ENCODE measurements at regions not wholly inside any gene's neighbourhood (a gene's known extent, or its start where the extent isn't known, plus 50 kb on each side); places are given as distances from the start of the nearest gene placed in this dataset.
"Not testable (repeated sequence)": the region's sequence is repeated elsewhere in the genome, so short reads cannot be mapped to it uniquely, and the experiment has no call there.

DNA sequence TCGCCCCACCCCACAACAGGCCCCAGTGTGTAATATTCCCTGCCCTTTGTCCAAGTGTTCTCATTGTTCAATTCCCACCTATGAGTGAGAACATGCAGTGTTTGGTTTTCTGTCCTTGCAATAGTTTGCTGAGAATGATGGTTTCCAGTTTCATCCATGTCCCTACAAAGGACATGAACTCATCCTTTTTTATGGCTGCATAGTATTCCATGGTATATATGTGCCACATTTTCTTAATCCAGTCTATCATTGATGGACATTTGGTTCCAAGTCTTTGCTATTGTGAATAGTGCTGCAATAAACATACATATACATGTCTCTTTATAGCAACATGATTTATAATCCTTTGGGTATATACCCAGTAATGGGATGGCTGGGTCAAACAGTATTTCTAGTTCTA, 132.7 kb downstream of the SNX10 start:
- not testable (repeated sequence) for H3K4me3 ChIP-seq (ENCODE audit: low read depth in 1 of 3, low read length in 3 of 3); H3K27me3 ChIP-seq (ENCODE audit: control insufficient read depth in 4 of 4, insufficient read depth in 4 of 4, low read length in 3 of 4); H3K27ac ChIP-seq (ENCODE audit: low read depth in 1 of 2, low read length in 2 of 2); H3K9ac ChIP-seq (ENCODE audit: low read depth in 1 of 2, low read length in 2 of 2); H3K4me1 ChIP-seq (ENCODE audit: control insufficient read depth in 4 of 4, insufficient read depth in 4 of 4, low read length in 3 of 4); DNase-seq (ENCODE audit: low spot score); H3K36me3 ChIP-seq (ENCODE audit: control insufficient read depth in 4 of 4, insufficient read depth in 3 of 4, low read depth in 1 of 4, low read length in 3 of 4); H3K9me3 ChIP-seq (ENCODE audit: control insufficient read depth in 4 of 4, low read length in 3 of 4)
- WGBS: 88% methylated on average over 1 of the region's 1 CpG

DNA sequence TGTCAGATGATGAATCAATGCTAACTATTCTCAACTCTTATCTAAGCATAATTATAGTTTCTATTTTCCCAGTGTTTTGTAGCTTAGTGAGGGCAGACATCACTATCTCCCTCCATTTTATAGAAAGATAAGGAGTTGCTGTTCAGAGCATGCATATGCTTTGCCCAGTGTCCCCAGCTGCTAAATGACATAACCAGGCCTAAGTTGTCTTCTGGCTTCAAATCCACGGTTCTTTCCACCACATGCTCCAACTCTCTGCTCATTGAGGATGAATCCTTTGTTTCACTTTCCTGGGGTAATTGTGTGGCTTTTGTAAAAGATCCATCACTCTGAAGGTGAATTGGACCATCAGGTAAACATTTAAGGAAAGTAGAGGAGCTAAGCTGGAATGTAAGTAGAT, 134.0 kb downstream of the SNX10 start:
- H3K4me1 ChIP-seq (ENCODE audit: control insufficient read depth in 4 of 4, insufficient read depth in 4 of 4, low read length in 3 of 4): no peaks in the 10 kb centered on the region
- no peak for DNase-seq (ENCODE audit: low spot score)
- H3K36me3 ChIP-seq (ENCODE audit: control insufficient read depth in 4 of 4, insufficient read depth in 3 of 4, low read depth in 1 of 4, low read length in 3 of 4): no peaks in the 10 kb centered on the region
- TF ChIP-seq EGR1 (IDR thresholded peaks at IDR 0.05; ENCODE audit: low read depth in 2 of 2) (no peak), FOXA2 (IDR thresholded peaks at IDR 0.05) (no peak), TAF1 (conservative IDR thresholded peaks at IDR 0.05) (no peak), JUND (IDR thresholded peaks at IDR 0.05) (no peak)
- TF ChIP-seq, protein P1, sequence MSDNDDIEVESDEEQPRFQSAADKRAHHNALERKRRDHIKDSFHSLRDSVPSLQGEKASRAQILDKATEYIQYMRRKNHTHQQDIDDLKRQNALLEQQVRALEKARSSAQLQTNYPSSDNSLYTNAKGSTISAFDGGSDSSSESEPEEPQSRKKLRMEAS (IDR thresholded peaks at IDR 0.05): no peak
- TF ChIP-seq, protein P2, sequence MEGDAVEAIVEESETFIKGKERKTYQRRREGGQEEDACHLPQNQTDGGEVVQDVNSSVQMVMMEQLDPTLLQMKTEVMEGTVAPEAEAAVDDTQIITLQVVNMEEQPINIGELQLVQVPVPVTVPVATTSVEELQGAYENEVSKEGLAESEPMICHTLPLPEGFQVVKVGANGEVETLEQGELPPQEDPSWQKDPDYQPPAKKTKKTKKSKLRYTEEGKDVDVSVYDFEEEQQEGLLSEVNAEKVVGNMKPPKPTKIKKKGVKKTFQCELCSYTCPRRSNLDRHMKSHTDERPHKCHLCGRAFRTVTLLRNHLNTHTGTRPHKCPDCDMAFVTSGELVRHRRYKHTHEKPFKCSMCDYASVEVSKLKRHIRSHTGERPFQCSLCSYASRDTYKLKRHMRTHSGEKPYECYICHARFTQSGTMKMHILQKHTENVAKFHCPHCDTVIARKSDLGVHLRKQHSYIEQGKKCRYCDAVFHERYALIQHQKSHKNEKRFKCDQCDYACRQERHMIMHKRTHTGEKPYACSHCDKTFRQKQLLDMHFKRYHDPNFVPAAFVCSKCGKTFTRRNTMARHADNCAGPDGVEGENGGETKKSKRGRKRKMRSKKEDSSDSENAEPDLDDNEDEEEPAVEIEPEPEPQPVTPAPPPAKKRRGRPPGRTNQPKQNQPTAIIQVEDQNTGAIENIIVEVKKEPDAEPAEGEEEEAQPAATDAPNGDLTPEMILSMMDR (IDR thresholded peaks at IDR 0.05; ENCODE audit: low read depth, low read length, missing input control): no peak
- H3K9me3 ChIP-seq (ENCODE audit: control insufficient read depth in 4 of 4, low read length in 3 of 4): no peaks in the 10 kb centered on the region
- H3K9ac ChIP-seq (ENCODE audit: low read depth in 1 of 2, low read length in 2 of 2): no peak overlapping the region
- no peak overlapping the region for H3K27ac ChIP-seq (ENCODE audit: low read depth in 1 of 2, low read length in 2 of 2)
- H3K27me3 ChIP-seq (ENCODE audit: control insufficient read depth in 4 of 4, insufficient read depth in 4 of 4, low read length in 3 of 4): no peaks in the 10 kb centered on the region
- no peak overlapping the region for H3K4me3 ChIP-seq (ENCODE audit: low read depth in 1 of 3, low read length in 3 of 3)
- 84% methylated on average over 1 of the region's 1 CpG for WGBS

DNA sequence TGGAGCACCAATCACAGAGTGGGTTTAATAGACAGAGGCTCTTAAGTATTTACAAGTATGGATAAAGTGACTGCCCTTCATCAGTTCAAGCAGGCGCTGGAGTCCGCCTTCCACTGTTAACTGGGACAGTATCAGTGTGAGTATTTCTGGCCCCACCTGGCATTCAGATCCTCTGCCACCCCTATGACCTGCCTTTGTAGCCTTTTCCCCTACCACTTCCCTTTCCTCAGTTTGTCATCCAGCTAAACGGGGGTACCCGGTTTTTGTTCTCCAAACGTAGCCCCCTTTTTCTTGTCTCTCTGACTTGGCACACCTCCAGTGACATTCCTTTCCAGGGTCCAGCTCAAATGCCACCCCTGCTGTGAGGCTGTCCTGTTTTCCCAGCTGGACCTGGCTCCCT, 134.4 kb downstream of the SNX10 start:
- no peak for DNase-seq (ENCODE audit: low spot score)
- Histone ChIP-seq H3K27ac (ENCODE audit: low read depth in 1 of 2, low read length in 2 of 2) (no peak overlapping the region), H3K9me3 (ENCODE audit: control insufficient read depth in 4 of 4, low read length in 3 of 4) (no peaks in the 10 kb centered on the region), H3K9ac (ENCODE audit: low read depth in 1 of 2, low read length in 2 of 2) (no peak overlapping the region), H3K4me1 (ENCODE audit: control insufficient read depth in 4 of 4, insufficient read depth in 4 of 4, low read length in 3 of 4) (no peaks in the 10 kb centered on the region), H3K4me3 (ENCODE audit: low read depth in 1 of 3, low read length in 3 of 3) (no peak overlapping the region), H3K36me3 (ENCODE audit: control insufficient read depth in 4 of 4, insufficient read depth in 3 of 4, low read depth in 1 of 4, low read length in 3 of 4) (no peaks in the 10 kb centered on the region), H3K27me3 (ENCODE audit: control insufficient read depth in 4 of 4, insufficient read depth in 4 of 4, low read length in 3 of 4) (no peaks in the 10 kb centered on the region)
- TF ChIP-seq, protein P1 (IDR thresholded peaks at IDR 0.05): no peak
- TF ChIP-seq EGR1 (IDR thresholded peaks at IDR 0.05; ENCODE audit: low read depth in 2 of 2) (no peak), NR2F2 (IDR thresholded peaks at IDR 0.05) (no peak), TAF1 (conservative IDR thresholded peaks at IDR 0.05) (no peak), HNF4A (conservative IDR thresholded peaks at IDR 0.05) (no peak), GABPA (IDR thresholded peaks at IDR 0.05 in 1 of 2, conservative IDR thresholded peaks at IDR 0.05 in 1 of 2) (no peak), SP1 (IDR thresholded peaks at IDR 0.05) (no peak)
- TF ChIP-seq, protein P3, sequence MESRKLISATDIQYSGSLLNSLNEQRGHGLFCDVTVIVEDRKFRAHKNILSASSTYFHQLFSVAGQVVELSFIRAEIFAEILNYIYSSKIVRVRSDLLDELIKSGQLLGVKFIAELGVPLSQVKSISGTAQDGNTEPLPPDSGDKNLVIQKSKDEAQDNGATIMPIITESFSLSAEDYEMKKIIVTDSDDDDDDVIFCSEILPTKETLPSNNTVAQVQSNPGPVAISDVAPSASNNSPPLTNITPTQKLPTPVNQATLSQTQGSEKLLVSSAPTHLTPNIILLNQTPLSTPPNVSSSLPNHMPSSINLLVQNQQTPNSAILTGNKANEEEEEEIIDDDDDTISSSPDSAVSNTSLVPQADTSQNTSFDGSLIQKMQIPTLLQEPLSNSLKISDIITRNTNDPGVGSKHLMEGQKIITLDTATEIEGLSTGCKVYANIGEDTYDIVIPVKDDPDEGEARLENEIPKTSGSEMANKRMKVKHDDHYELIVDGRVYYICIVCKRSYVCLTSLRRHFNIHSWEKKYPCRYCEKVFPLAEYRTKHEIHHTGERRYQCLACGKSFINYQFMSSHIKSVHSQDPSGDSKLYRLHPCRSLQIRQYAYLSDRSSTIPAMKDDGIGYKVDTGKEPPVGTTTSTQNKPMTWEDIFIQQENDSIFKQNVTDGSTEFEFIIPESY (IDR thresholded peaks at IDR 0.05): no peak
- TF ChIP-seq, protein P4, sequence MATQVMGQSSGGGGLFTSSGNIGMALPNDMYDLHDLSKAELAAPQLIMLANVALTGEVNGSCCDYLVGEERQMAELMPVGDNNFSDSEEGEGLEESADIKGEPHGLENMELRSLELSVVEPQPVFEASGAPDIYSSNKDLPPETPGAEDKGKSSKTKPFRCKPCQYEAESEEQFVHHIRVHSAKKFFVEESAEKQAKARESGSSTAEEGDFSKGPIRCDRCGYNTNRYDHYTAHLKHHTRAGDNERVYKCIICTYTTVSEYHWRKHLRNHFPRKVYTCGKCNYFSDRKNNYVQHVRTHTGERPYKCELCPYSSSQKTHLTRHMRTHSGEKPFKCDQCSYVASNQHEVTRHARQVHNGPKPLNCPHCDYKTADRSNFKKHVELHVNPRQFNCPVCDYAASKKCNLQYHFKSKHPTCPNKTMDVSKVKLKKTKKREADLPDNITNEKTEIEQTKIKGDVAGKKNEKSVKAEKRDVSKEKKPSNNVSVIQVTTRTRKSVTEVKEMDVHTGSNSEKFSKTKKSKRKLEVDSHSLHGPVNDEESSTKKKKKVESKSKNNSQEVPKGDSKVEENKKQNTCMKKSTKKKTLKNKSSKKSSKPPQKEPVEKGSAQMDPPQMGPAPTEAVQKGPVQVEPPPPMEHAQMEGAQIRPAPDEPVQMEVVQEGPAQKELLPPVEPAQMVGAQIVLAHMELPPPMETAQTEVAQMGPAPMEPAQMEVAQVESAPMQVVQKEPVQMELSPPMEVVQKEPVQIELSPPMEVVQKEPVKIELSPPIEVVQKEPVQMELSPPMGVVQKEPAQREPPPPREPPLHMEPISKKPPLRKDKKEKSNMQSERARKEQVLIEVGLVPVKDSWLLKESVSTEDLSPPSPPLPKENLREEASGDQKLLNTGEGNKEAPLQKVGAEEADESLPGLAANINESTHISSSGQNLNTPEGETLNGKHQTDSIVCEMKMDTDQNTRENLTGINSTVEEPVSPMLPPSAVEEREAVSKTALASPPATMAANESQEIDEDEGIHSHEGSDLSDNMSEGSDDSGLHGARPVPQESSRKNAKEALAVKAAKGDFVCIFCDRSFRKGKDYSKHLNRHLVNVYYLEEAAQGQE (IDR thresholded peaks at IDR 0.05): no peak
- 59% methylated on average over 5 of the region's 5 CpGs for WGBS
